PC-9 (cell line): ENCODE measurements at regions not wholly inside any gene's neighbourhood (a gene's known extent, or its start where the extent isn't known, plus 50 kb on each side); places are given as distances from the start of the nearest gene placed in this dataset.

Experiments
- CTCF ChIP-seq: fragments of 200-600 bp; sonication (generic); conservative IDR thresholded peaks from 2 replicates; pipeline ENCODE4 v1.6.1; 2017; ENCODE audit warnings: mixed run types, antibody characterized with exemption, mild to moderate bottlenecking, moderate library complexity
- EZH2 ChIP-seq: fragments of 200-600 bp; sonication (generic); IDR thresholded peaks from 2 replicates; pipeline ENCODE4 v1.8.0; 2017; ENCODE audit warnings: antibody characterized with exemption, low read depth

GRCh38 chr6:84625506-84625905, 138.9 kb downstream of the TBX18 start:
- TF ChIP-seq EZH2, result no peak
- TF ChIP-seq CTCF, result no peak
